Right ventricle myocardium inferior (tissue), 1 donor: ENCODE measurements at regions not wholly inside any gene's neighbourhood (a gene's known extent, or its start where the extent isn't known, plus 50 kb on each side); places are given as distances from the start of the nearest gene placed in this dataset.
"Not testable (repeated sequence)": the region's sequence is repeated elsewhere in the genome, so short reads cannot be mapped to it uniquely, and the experiment has no call there.

Experiments
- ATAC-seq: fragments of 200-7000 bp; cut with Tn5 transposase; one replicate; pipeline ENCODE4 v1.9.1; 2020; ENCODE audit warnings: mild to moderate bottlenecking, moderate library complexity
- DNase-seq: peaks from one replicate; pipeline ENCODE4 v3.0.0; 2021; ENCODE audit errors: missing footprints
- intact Hi-C: fragments of 100-400 bp; cut with DNase I; formaldehyde crosslinking; loops from one replicate; pipeline ENCODE4 v1.11.0; 2022
- donor health status: DM: no; HTN: yes; CAD: no; lungs with severe emphysema.

DNA sequence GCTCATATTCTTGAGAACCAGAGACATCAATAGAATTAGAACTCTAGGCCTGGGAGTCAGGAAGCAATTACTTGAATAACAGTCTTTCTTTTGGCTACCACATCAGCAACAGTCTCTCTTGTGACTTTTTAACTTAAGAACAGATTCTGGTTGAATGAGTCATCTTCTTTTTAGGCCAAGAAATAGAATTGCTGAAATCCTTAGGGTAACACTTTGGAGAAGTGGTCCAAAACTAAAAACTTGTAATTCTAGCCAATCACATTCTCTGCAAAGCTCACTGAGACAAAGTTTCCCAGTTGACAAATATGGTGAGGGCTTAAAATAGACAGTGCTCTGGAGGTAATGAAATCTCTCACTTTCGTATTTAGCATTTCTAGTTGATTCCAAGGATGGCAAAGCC, 238.0 kb downstream of the SHOX2 start:
- DNase-seq (no peak), ATAC-seq (peak; percentile 88)
- intact Hi-C loops, result no loop called here

DNA sequence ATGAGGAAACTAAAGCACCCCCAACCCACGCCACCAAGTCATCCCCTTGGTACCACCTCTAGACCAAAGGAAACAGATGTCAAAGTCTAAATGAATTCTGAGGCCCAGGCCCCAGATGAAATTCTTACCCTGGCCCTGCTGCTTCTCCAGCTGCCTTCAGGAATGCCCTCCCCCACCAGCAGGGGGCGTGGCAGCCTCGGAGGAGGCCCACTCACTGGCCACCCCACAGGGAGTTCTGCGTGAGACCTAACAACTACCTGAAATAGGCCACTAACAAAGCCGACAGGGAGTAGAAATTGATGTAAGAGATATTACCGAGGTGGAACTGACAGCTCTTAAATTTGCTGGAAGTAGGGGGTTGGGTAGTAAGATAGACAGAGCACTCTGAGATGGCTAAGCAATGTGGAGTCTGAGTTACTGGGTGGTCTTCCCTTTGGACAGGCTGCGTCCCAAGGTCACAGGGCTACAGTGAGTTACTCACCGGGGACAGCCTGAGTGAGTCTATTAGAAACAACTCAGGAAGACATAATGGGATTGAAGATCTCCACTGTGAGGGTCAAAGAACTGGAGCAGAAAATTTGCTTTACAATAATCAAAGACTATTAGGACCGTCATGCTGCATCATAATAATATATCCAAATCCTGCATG, 240.7 kb downstream of the SHOX2 start:
- ATAC-seq, result no peak
- intact Hi-C loops, result no loop called here
- DNase-seq, result no peak

DNA sequence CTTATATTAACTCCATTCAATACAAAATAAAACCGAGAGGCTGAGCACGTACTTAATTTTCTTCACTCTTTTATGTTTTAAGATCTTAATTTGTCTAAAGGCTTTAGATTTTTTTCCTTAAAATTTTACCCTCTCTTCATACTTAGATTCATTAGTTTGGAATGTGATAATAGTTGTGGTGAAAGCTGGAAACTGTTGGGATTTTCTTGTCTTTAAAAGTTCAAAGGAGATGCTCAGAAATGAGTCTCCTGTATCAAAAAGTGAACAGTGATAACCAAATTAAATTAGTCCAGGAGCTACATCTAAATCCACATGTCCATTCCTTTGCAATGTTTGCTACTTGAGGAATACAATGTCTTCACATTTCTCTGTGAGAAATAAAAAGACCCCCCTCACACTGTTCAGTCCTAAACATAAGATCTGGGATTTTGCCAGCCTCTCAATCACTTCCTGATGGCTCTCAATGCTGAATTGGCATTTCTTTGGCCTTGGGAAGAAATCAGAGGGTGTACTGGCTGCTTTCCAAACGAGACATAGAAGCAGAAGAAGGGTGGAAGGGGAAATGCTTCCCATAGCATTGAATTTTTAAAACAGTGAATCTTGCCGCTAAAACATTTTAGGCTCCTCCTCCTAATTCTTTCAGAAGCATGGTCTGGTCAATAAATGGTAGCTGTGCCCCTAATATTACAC, 245.0 kb downstream of the SHOX2 start:
- no peak for DNase-seq
- intact Hi-C loops, result no loop called here
- no peak for ATAC-seq

DNA sequence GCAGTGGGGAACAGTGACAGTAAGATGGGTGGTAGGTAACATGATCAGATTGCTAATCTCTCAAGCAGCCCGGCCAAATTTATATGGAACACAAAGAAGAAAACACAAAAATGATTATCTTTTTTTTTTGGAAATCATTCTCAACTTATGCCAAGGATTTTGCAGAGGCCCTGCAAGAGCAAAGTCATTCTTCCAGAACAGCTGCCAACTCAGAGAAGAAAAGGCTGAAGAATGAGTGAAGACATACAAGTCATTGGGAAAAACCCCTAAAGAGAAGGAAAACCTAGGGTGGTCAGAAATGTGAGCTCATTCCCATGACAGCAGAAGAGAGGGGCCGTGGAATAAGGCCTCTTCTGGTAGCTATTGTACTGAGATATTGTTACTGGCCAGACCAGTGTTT, 246.7 kb downstream of the SHOX2 start:
- intact Hi-C loops, result no loop called here
- no peak for ATAC-seq
- no peak for DNase-seq

DNA sequence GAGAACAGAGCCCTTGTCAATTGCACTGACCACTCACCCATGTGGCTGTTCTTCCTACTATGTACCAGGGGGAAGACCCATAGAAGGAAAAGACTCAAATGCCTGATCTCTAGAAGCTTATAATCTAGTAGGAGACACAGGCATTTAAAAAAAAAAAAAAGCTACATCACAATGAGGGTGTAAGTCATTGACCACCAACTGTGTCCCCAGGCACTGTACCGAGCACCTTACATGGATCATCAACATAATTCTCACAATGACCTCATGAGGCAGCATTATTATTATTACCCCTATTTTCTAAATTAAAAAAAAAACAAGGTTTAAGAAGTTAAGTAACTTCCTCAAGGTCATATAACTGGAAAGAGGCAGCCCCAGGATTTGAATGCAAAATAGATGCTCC, 247.4 kb downstream of the SHOX2 start:
- DNase-seq, result no peak
- no peak for ATAC-seq
- intact Hi-C loops, result no loop called here

DNA sequence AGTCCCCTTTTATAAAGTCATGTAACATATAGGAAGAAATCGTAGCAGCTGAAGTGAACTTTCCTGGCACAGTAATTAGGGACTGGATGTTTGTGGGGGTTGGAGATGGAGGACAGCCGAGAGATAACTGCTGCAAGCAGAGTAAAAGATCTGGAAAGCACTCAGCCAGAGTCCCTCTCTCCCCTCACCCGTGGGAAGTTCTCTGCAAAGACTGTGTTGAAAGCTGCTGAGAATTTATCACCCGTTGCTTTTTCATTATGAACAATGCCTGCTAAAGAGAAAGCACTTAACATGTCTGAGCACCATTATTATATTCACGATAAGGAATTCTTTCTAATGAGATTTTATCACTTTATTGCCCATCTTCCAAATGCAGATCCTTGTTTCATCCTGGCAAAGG, 248.8 kb downstream of the SHOX2 start:
- intact Hi-C loops, result no loop called here
- DNase-seq (no peak), ATAC-seq (no peak)

DNA sequence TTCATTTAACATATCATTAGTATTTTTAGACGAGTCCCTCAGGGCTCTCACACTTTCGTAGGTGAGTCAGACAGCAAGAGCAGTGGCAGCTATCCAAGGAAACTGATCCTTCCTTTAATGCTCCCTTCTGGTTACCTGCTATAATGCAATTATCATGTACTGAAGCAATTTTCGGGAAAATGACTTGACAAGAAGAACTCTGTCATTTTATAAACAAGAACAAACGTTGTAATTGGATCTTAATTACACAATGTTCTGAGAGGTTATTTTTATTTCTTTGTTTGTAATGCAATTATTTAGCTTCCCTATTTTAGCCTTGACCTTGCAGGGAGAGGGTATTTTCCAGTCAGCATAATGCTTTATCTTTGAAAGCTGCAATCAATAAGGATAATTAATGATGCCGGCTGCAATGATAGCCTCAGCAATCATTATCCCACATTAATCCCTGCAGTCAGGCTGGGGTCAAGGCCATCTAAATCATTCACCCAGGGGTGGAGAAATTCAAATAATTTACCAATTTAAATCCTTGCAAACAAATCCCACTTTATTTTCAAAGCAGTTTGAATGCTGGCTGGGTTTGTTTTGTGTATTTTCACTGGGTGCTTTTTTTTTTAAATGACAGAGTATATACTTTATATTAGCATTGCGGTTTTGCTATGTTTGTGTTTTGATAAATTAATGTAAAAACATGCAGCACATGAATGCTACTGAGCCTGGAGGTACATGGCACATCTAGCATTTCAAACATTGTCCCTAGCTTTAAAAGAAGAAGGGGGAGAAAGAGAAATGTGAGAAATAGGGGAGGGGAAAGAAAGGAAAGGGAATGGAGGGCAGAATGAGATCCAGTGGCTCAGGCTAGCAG, 249.9 kb downstream of the SHOX2 start:
- intact Hi-C loops, result no loop called here
- ATAC-seq, result no peak

DNA sequence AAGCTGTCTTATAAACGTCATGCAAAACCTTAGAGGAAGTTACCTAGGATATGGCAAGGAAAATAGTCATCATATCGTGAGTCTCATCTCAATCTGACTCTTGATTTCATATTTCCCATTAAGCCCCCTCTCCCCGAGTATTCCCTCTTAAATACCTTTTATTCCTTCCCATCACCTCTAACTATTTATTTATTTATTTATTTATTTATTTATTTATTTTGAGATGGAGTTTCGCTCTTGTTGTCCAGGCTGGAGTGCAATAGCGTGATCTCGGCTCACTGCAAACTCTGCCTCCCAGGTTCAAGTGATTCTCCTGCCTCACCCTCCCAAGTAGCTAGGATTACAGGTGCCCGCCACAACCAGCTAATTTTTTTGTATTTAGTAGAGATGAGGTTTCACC, 260.4 kb downstream of the SHOX2 start:
- intact Hi-C loops, DNase-seq, ATAC-seq: not testable (repeated sequence)

More for the DNA sequence above, 249.9 kb downstream of the SHOX2 start:
- DNase-seq, result no peak

DNA sequence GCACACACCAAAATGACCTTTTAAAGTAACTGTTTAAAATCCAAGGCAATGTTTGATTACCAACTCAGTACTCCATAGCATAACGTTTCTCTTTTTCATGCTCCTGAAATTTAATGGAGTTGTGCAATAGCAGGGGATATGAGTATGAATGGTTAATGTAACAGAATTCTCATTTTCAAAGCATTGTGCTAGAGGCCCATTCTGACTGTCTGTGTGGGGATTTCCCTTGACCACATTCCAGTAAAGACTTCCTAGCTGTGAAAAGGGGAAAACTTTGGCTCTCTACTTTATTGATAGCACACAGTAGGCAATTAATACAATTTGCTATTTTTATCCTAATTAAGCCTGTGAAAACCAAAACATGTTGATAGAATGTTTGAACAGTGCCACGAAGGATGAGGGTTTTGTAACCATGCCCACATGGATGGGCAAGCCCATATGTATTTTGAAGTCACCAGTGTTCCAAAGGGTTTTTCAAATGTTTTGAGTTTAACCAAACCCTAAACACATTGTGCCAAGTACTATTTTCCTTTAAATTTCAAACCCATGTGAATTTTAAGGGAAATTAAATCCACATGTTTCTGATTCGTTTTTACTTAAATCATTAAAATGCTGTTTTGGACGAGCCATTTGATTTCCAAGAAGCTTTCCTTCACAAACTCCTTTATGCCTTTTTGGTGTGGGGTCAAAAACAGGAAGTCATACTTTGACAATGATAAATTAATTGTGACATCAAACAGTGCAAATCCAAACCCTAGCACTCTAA, 261.2 kb downstream of the SHOX2 start:
- ATAC-seq, result no peak

DNA sequence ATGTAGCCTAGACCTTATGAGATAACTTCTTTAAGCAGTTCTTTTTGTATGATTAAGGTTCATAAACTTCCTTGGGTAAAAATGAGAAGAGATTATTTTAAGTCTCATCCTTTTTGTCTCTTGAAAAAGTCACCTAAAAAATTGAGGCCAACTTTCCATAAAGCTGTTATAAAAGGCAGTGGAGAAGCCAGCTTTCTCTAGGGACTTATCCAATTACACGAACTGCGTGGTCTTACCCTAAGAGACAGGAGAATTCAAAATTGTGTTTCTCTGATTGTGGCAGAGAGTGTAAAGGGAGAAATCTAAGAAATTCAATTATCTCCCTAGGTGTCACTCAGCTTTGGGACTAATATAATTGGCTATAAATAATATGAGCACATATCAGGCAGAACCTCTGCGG, 262.0 kb downstream of the SHOX2 start:
- ATAC-seq (no peak), DNase-seq (no peak)
- intact Hi-C loops, result no loop called here

More for the DNA sequence above, 261.2 kb downstream of the SHOX2 start:
- intact Hi-C loops, result no loop called here
- DNase-seq, result no peak

DNA sequence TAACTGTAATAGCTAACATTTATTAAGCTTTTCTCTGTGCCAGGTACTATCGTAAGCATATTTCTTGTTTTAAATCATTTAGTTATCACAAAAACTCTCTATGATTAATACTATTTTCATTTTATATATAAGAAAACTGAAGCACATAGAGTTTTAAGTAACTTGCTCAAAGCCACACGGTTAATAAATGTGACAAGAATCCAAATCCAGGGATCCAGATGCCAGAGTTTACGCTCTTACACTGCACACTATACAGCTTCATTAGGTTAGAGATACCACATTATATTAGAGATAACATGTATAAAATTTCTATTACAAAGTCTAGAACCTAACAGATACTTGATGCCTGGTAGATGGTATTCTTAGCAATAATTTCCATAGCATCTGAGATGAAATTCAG, 265.2 kb downstream of the SHOX2 start:
- DNase-seq, result no peak
- no peak for ATAC-seq
- intact Hi-C loops, result no loop called here

DNA sequence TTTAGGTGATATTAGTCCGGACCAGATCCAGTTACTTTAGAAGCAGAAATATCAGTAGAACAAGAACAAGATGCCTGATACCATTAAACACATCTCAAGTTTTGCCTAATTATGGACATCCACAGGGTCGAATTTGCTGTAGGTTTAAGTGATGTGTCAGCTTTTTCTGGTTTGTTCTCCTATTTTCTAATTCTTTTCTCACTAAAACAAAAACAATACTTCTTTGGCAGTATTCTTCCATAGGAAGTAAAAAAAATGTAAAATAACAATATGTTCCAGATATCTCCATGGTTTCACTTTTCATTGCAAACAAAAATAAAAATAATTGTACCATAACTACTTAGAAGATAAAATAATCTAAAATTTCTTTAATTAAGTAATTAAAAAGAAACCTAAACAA, 265.7 kb downstream of the SHOX2 start:
- DNase-seq, result no peak

DNA sequence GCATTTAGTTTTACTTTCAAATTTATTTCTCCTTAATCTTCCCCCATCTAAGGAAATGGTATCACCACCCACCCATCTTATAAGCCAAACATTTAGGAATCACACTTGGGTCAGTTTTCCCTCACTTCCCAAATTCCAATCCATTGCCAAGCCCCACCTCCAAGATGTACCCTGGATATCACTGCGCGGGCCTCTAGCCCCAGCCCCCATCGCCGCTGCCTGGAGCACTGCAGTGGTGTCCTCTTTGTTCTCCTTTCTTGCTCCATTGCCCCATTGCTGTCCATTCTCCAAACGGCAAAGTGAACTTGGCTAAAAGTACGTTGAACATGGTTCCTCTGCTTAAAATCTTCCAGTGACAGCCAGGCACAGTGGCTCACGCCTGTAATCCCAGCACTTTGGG, 267.8 kb downstream of the SHOX2 start:
- DNase-seq (no peak), ATAC-seq (no peak)
- intact Hi-C loops, result no loop called here

More for the DNA sequence above, 265.7 kb downstream of the SHOX2 start:
- intact Hi-C loops, result no loop called here
- ATAC-seq, result no peak

DNA sequence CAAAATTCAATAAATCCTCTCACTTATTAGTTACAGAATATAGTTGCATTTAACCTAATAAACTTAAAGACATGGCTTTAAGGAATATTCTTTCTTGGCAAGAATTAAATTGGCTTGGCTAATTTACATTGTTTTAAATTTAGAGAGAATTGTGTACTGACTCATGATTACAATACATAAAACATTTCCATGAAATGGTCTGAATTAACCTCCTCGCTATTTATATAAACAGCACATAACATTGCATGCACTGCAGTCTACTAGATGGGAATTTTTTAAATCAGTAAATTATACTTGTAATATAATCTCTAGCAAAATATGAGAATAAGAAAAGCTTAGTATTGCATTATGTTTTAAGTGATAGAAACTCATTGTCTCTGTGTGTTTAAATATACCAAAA, 268.9 kb downstream of the SHOX2 start:
- DNase-seq, result no peak
- ATAC-seq, result no peak
- intact Hi-C loops, result no loop called here

DNA sequence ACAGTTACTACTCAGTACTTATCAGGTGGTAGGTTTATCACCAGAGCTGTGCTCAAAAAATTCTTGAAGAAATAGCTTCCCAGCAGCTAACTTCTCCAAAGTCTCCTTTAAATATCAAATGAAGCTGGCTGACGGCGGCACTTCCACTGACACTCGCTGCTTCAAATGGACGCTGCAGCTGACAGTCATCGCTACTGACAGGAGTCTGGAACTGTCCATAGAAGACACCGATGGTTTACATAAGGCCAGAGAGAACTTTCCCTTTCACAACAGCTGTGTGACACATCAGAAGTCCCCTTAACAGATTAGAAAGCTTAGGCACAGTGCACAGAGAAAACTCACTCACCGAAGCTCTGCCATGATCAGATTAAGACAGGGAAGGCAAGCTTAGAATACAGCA, 270.2 kb downstream of the SHOX2 start:
- ATAC-seq (no peak), DNase-seq (no peak)
- intact Hi-C loops, result no loop called here

DNA sequence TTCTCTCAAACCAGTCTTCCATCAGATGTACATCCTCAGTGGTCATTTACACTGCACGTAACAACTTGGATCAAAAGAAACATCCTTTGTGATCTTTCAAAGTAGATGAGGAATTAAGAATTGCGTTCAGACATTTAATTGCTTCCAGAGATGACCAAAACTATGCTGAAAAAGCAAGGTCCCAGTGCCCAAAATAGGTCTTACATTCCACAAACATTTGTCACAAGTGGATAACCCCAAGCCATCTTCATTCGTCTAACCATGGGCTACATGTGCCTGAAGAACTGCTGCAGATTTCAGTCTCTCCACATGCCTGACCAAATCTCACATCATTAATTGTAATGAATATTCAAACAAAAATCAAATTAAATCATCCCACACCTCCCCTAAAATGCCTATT, 273.6 kb downstream of the SHOX2 start:
- ATAC-seq, result no peak
- no peak for DNase-seq
- intact Hi-C loops, result no loop called here

DNA sequence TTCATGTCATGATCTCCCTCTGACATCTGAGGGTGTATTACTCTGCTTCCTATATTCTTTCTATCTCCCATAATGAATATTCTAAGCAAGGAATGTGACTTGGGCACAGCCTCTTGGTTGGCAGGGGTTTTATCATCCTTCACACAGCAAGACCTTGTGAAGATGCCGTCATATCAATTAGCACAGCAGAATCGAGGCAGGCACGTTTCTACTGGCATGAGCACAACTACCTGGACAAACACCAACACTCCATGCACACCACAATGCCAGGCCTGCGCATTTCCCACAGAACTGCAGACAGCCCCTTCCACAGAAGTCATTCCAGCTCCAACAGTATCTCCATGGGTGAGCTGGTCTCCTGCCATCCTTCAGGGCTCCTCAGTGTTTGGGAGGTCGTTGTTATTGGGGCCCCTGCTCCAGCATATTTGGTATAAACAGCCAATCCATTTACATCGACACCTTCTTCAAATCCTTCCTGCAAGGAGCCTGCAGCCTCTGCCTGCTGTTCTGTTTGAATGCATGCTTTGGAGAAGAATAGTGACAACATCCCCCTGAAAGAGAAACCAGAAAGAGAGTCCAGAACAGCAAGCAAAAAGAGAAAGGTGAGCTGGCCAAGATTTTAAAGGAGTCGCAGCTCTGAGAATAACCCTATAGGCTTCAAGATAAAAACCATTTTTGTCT, 275.5 kb downstream of the SHOX2 start:
- DNase-seq (no peak), ATAC-seq (no peak)
- intact Hi-C loops, result no loop called here

DNA sequence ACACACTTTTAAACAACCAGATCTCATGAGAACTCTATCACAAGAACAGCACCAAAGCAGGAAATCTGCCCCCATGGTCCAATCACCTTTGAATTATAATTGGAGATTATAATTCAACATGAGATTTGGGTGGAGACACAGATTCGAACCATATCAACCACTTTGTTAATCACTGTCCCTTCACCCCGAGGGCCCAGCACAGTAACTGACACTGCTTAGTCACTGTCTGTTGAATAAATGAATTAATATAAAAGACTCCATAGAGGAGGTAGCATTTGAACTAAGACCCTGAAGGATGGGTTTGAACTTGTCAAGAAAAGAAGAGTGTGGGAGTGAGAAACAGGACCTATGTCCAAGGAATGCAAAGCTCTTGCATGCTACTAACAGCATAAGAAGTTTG, 276.4 kb downstream of the SHOX2 start:
- no peak for ATAC-seq
- no peak for DNase-seq
- intact Hi-C loops, result no loop called here

DNA sequence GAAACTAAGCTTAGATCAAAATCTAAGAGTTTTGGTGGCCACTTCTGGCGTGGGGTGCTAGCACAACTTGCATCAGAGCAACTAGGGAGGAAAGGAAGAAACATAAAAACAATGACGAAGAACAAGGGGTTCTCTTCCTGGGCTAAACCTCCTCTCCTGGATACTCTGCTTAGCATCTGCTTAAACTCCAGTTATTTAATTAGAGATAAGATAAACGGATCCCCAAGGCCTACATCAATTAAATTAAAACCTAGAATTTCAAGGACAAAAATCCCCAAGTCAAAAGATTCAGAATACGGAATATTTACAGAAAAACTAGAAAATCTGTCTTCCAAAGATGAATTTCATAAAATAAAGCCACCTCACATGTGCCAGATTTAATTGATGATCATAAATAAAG, 281.9 kb downstream of the SHOX2 start:
- intact Hi-C loops, result no loop called here

More for the DNA sequence above, 281.9 kb downstream of the SHOX2 start:
- no peak for DNase-seq
- ATAC-seq, result no peak
